ENCODE measurements at regions not wholly inside any gene's neighbourhood (a gene's known extent, or its start where the extent isn't known, plus 50 kb on each side); places are given as distances from the start of the nearest gene placed in this dataset.

DNA sequence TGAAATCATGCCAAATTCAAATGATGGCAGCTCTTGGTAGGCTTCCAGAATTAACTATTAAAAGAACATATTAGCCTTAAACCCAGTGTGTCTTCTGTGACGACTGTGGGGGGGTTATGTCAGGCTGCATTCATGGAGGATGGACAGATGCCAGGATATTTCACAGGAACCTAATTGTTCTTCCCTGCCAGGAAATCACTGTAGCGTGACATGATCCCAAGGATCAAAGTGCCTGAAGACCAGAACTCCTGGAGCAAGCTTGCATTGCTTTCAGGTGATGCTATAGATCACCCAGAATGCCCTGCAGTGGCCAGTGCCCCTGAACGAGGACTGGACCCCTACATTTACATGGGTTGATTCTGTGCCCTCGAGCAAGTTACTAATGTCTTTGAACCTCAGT, 1093.0 kb upstream of the TENM3 start (continued):
- TF ChIP-seq POLR2AphosphoS2 (IDR thresholded peaks at IDR 0.05; ENCODE audit: low read depth, low read length) (no peak), NFYB (IDR thresholded peaks at IDR 0.05; ENCODE audit: insufficient read depth, low read depth, low read length) (no peak)

GRCh38 chr4:181151856-181152255, 1091.3 kb upstream of the TENM3 start:
- ChIA-PET CTCF (no interaction called here), POLR2A (no interaction called here), SMC1A (ENCODE audit: uncharacterized antibody, unreplicated experiment) (no interaction called here), RAD21 (ENCODE audit: unreplicated experiment) (no interaction called here)
- Histone ChIP-seq H3K9ac (ENCODE audit: control insufficient read depth, insufficient read depth, low read length) (no peak overlapping the region), H3K4me3 (no peak overlapping the region), H3K9me3 (replicated peaks; ENCODE audit: control insufficient read depth, insufficient read depth, low read length) (no peaks in the 10 kb centered on the region), H3K27ac (ENCODE audit: control insufficient read depth, insufficient read depth) (no peak overlapping the region), H3K79me2 (ENCODE audit: control insufficient read depth, insufficient read depth, low read length) (no peaks in the 10 kb centered on the region), H4K20me1 (ENCODE audit: control insufficient read depth, insufficient read depth) (no peaks in the 10 kb centered on the region), H3K4me2 (ENCODE audit: control insufficient read depth, insufficient read depth) (no peak overlapping the region), H3K36me3 (ENCODE audit: control insufficient read depth in 2 of 2, insufficient read depth in 2 of 2, low read length in 1 of 2) (no peaks in the 10 kb centered on the region), H2AFZ (ENCODE audit: control insufficient read depth, low read depth, low read length) (no peak overlapping the region), H3K4me1 (ENCODE audit: control insufficient read depth, insufficient read depth, low read length) (no peaks in the 10 kb centered on the region), H3K27me3 (replicated peaks in 1 of 2; ENCODE audit: control insufficient read depth in 2 of 2, insufficient read depth in 2 of 2, low read length in 1 of 2) (no peaks in the 10 kb centered on the region; a peak in 1 of 4 replicates)
- in situ Hi-C loops (cut with MboI) (no loop called here), intact Hi-C loops (cut with micrococcal nuclease; ENCODE audit: unreplicated experiment) (no loop called here)
- TF ChIP-seq CTCF (IDR thresholded peaks at IDR 0.05 in 2 of 3, conservative IDR thresholded peaks at IDR 0.05 in 1 of 3; ENCODE audit: control insufficient read depth in 2 of 3, extremely low read depth in 1 of 3, insufficient read depth in 1 of 3, low read depth in 3 of 3, low read length in 3 of 3) (no peak), RUNX3 (IDR thresholded peaks at IDR 0.05; ENCODE audit: low read length) (no peak), JUND (IDR thresholded peaks at IDR 0.05; ENCODE audit: low read depth, low read length) (no peak), SREBF1 (IDR thresholded peaks at IDR 0.05; ENCODE audit: low read length) (no peak), CEBPZ (IDR thresholded peaks at IDR 0.05; ENCODE audit: low read depth, low read length) (no peak), ZNF217 (IDR thresholded peaks at IDR 0.05) (no peak), IKZF1 (conservative IDR thresholded peaks at IDR 0.05) (no peak), CREB1 (IDR thresholded peaks at IDR 0.05; ENCODE audit: low read depth) (no peak), TCF12 (IDR thresholded peaks at IDR 0.05; ENCODE audit: low read depth, low read length) (no peak), CBX3 (IDR thresholded peaks at IDR 0.05; ENCODE audit: borderline replicate concordance, low read depth) (no peak), FOXK2 (IDR thresholded peaks at IDR 0.05) (no peak), NFYB (IDR thresholded peaks at IDR 0.05; ENCODE audit: insufficient read depth, low read depth, low read length) (no peak), POLR2AphosphoS2 (IDR thresholded peaks at IDR 0.05; ENCODE audit: low read depth, low read length) (no peak)
- DNase-seq (ENCODE audit: low read depth, low spot score) (no peak), FAIRE-seq (no peak), ATAC-seq (no peak)
- BruUV-seq (replicated peaks), result no TSS peak
- WGBS (ENCODE audit: insufficient coverage, insufficient replicate concordance, low lambda C conversion rate, missing lambda C conversion rate), result 32% methylated on average over 7 of the region's 7 CpGs

All from GM12878 (cell line).